VCaP (cell line): ENCODE measurements at regions not wholly inside any gene's neighbourhood (a gene's known extent, or its start where the extent isn't known, plus 50 kb on each side); places are given as distances from the start of the nearest gene placed in this dataset.

Experiments used
- H3K27ac ChIP-seq: fragments of 450-650 bp; 2 replicates; pipeline ENCODE4 v1.5.1; 2017
- CTCF ChIP-seq: fragments of 450-650 bp; conservative IDR thresholded peaks from 2 replicates; pipeline ENCODE4 v1.5.1; 2017; ENCODE audit warnings: mild to moderate bottlenecking, moderate library complexity

- no peak overlapping the region for H3K27ac ChIP-seq
- no peak for TF ChIP-seq CTCF
Observed at GRCh38 chr11:109197656-109198055, 224.3 kb upstream of the C11orf87 start.

- H3K27ac ChIP-seq: no peak overlapping the region
- TF ChIP-seq CTCF: no peak
Observed at GRCh38 chr11:109203176-109203575, 218.8 kb upstream of the C11orf87 start.

- H3K27ac ChIP-seq: no peak overlapping the region
Observed at GRCh38 chr11:109205312-109205711, 216.7 kb upstream of the C11orf87 start.

GRCh38 chr11:109208121-109208520 is 213.9 kb upstream of the C11orf87 start:
- no peak overlapping the region for H3K27ac ChIP-seq
- TF ChIP-seq CTCF: no peak

More at GRCh38 chr11:109205312-109205711, 216.7 kb upstream of the C11orf87 start:
- TF ChIP-seq CTCF: no peak

GRCh38 chr11:109209572-109209971 is 212.4 kb upstream of the C11orf87 start:
- H3K27ac ChIP-seq: no peak overlapping the region
- no peak for TF ChIP-seq CTCF

GRCh38 chr11:109221190-109221589 is 200.8 kb upstream of the C11orf87 start:
- TF ChIP-seq CTCF: no peak
- H3K27ac ChIP-seq: no peak overlapping the region

- TF ChIP-seq CTCF: no peak
- H3K27ac ChIP-seq: no peak overlapping the region
Observed at GRCh38 chr11:109222761-109223160, 199.2 kb upstream of the C11orf87 start.

- no peak overlapping the region for H3K27ac ChIP-seq
- TF ChIP-seq CTCF: no peak
Observed at GRCh38 chr11:109223451-109223850, 198.5 kb upstream of the C11orf87 start.
